ENCODE measurements at regions not wholly inside any gene's neighbourhood (a gene's known extent, or its start where the extent isn't known, plus 50 kb on each side); places are given as distances from the start of the nearest gene placed in this dataset.

- WGBS, 2 donors = 79 to 83% methylated on average over 2 of the region's 2 CpGs
- Histone ChIP-seq H3K27me3 (ENCODE audit: control insufficient read depth in 3 of 3, insufficient read depth in 3 of 3, low read length in 2 of 3) (no peaks in the 10 kb centered on the region), H3K4me1 (ENCODE audit: control insufficient read depth in 5 of 5, insufficient read depth in 5 of 5, low read length in 5 of 5) (no peaks in the 10 kb centered on the region), H3K9me3 (ENCODE audit: control insufficient read depth in 4 of 4, insufficient read depth in 3 of 4, low read length in 3 of 4) (no peaks in the 10 kb centered on the region), H3K4me3 (no peak overlapping the region), H3K36me3 (ENCODE audit: control insufficient read depth in 4 of 4, insufficient read depth in 4 of 4, low read length in 4 of 4) (no peaks in the 10 kb centered on the region), H3K9ac (ENCODE audit: insufficient read depth in 1 of 2, low read length in 2 of 2) (no peak overlapping the region), H3K27ac (ENCODE audit: low read depth in 1 of 2, low read length in 1 of 2) (no peak overlapping the region)
- ATAC-seq (ENCODE audit: insufficient read depth, low FRiP score) (no peak), DNase-seq (no peak)
- TF ChIP-seq CTCF (IDR thresholded peaks at IDR 0.05; ENCODE audit: control extremely low read depth, extremely low read depth) = no peak
Measured at GRCh38 chr6:22942403-22942802, 373.0 kb downstream of the HDGFL1 start.

GRCh38 chr6:22943327-22943726, 374.0 kb downstream of the HDGFL1 start:
- Histone ChIP-seq H3K4me1 (ENCODE audit: control insufficient read depth in 5 of 5, insufficient read depth in 5 of 5, low read length in 5 of 5) (no peaks in the 10 kb centered on the region), H3K36me3 (ENCODE audit: control insufficient read depth in 4 of 4, insufficient read depth in 4 of 4, low read length in 4 of 4) (no peaks in the 10 kb centered on the region), H3K9ac (ENCODE audit: insufficient read depth in 1 of 2, low read length in 2 of 2) (no peak overlapping the region), H3K27me3 (ENCODE audit: control insufficient read depth in 3 of 3, insufficient read depth in 3 of 3, low read length in 2 of 3) (no peaks in the 10 kb centered on the region), H3K27ac (ENCODE audit: low read depth in 1 of 2, low read length in 1 of 2) (no peak overlapping the region), H3K4me3 (no peak overlapping the region), H3K9me3 (ENCODE audit: control insufficient read depth in 4 of 4, insufficient read depth in 3 of 4, low read length in 3 of 4) (no peaks in the 10 kb centered on the region)
- 79 to 88% methylated on average over 2 of the region's 2 CpGs for WGBS, 2 donors
- ATAC-seq (ENCODE audit: insufficient read depth, low FRiP score) (no peak), DNase-seq (no peak)
- TF ChIP-seq CTCF (IDR thresholded peaks at IDR 0.05; ENCODE audit: control extremely low read depth, extremely low read depth) = no peak

- H3K9me3 ChIP-seq (ENCODE audit: control insufficient read depth in 4 of 4, insufficient read depth in 3 of 4, low read length in 3 of 4) = no peaks in the 10 kb centered on the region
- no peaks in the 10 kb centered on the region for H3K27me3 ChIP-seq (ENCODE audit: control insufficient read depth in 3 of 3, insufficient read depth in 3 of 3, low read length in 2 of 3)
- H3K36me3 ChIP-seq (ENCODE audit: control insufficient read depth in 4 of 4, insufficient read depth in 4 of 4, low read length in 4 of 4) = no peaks in the 10 kb centered on the region
- H3K4me1 ChIP-seq (ENCODE audit: control insufficient read depth in 5 of 5, insufficient read depth in 5 of 5, low read length in 5 of 5) = peaks cover 0 to 18% (median 0%) of the 10 kb centered on the region in 5 donors
- 68 to 79% methylated on average over 1 of the region's 1 CpG for WGBS, 2 donors
- H3K4me3 ChIP-seq = no peak overlapping the region
- DNase-seq (peak in 2 of 3 donors; percentile 37 to 39), ATAC-seq (ENCODE audit: insufficient read depth, low FRiP score) (no peak)
- no peak for TF ChIP-seq CTCF (IDR thresholded peaks at IDR 0.05; ENCODE audit: control extremely low read depth, extremely low read depth)
- H3K27ac ChIP-seq (ENCODE audit: low read depth in 1 of 2, low read length in 1 of 2) = no peak overlapping the region
- H3K9ac ChIP-seq (ENCODE audit: insufficient read depth in 1 of 2, low read length in 2 of 2) = no peak overlapping the region
Measured at GRCh38 chr6:22949967-22950366, 380.6 kb downstream of the HDGFL1 start.

GRCh38 chr6:22952097-22952496, 382.7 kb downstream of the HDGFL1 start:
- TF ChIP-seq CTCF (IDR thresholded peaks at IDR 0.05; ENCODE audit: control extremely low read depth, extremely low read depth) = no peak
- Histone ChIP-seq H3K4me3 (no peak overlapping the region), H3K27me3 (ENCODE audit: control insufficient read depth in 3 of 3, insufficient read depth in 3 of 3, low read length in 2 of 3) (no peaks in the 10 kb centered on the region), H3K9me3 (ENCODE audit: control insufficient read depth in 4 of 4, insufficient read depth in 3 of 4, low read length in 3 of 4) (no peaks in the 10 kb centered on the region), H3K9ac (ENCODE audit: insufficient read depth in 1 of 2, low read length in 2 of 2) (no peak overlapping the region), H3K36me3 (ENCODE audit: control insufficient read depth in 4 of 4, insufficient read depth in 4 of 4, low read length in 4 of 4) (no peaks in the 10 kb centered on the region), H3K4me1 (ENCODE audit: control insufficient read depth in 5 of 5, insufficient read depth in 5 of 5, low read length in 5 of 5) (peaks cover 0 to 25% (median 3%) of the 10 kb centered on the region in 5 donors), H3K27ac (ENCODE audit: low read depth in 1 of 2, low read length in 1 of 2) (no peak overlapping the region)
- DNase-seq (peak in 2 of 3 donors; percentile 61 to 68), ATAC-seq (ENCODE audit: insufficient read depth, low FRiP score) (no peak)
- WGBS, 2 donors = 72 to 81% methylated on average over 4 of the region's 4 CpGs

Data from lung (tissue), 11 donors.